Fibroblast of pulmonary artery (primary cell): ENCODE measurements at regions not wholly inside any gene's neighbourhood (a gene's known extent, or its start where the extent isn't known, plus 50 kb on each side); places are given as distances from the start of the nearest gene placed in this dataset.

Source experiments
- DNase-seq: peaks from one replicate; pipeline ENCODE4 v3.0.0-alpha.2; 2010; ENCODE audit warnings: low read depth
- H3K4me3 ChIP-seq: replicated peaks from 2 replicates; pipeline ENCODE4 v1.5.1; 2011; ENCODE audit warnings: low read depth, mild to moderate bottlenecking, control low read depth, low read length, moderate library complexity
- TF ChIP-seq, protein P1 (sequence below): IDR thresholded peaks from 2 replicates; pipeline ENCODE4 v1.5.1; 2011; ENCODE audit warnings: mild to moderate bottlenecking, control low read depth, low read length, inconsistent platforms; ENCODE audit errors: missing control alignments

DNA sequence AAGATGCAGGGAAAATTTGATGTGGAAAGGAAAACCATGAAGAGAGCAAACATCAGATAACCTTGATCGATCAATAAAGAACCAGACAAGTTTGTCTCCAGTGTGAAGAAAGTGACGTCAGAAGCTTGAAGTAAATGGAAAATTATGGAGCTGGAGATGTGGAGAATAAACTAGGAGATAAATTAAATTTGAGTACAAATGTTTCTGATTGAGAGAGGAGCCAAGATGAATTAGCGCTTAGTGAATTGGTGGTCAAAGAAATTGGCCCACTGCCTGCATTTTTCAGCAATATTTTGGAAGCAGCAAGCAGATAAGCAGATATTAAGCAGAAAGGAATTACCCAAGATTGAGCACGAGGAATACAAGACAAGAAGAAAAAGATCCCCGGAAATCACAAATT is 567.3 kb upstream of the ZNF385D start:
- TF ChIP-seq, protein P1, sequence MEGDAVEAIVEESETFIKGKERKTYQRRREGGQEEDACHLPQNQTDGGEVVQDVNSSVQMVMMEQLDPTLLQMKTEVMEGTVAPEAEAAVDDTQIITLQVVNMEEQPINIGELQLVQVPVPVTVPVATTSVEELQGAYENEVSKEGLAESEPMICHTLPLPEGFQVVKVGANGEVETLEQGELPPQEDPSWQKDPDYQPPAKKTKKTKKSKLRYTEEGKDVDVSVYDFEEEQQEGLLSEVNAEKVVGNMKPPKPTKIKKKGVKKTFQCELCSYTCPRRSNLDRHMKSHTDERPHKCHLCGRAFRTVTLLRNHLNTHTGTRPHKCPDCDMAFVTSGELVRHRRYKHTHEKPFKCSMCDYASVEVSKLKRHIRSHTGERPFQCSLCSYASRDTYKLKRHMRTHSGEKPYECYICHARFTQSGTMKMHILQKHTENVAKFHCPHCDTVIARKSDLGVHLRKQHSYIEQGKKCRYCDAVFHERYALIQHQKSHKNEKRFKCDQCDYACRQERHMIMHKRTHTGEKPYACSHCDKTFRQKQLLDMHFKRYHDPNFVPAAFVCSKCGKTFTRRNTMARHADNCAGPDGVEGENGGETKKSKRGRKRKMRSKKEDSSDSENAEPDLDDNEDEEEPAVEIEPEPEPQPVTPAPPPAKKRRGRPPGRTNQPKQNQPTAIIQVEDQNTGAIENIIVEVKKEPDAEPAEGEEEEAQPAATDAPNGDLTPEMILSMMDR: no peak
- no peak overlapping the region for H3K4me3 ChIP-seq
- peak; percentile 6 for DNase-seq

DNA sequence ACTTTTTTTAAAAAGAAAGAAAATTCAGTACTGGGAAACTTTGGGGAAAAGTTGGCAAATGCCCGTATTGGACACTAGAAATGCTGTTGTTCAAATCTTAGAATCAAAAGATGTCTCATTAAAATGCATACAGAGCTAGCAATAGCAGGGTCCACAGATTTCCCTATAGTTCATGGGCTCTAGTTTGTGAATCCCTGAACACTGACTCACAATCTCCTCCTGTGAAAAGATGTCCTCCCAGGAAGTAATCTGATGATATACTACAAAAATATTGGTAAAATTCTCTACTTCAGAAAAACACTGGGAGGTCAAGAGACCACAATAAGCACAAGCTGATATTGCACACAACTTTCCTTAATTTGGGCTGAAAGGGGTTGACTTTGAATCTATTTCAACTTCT is 568.4 kb upstream of the ZNF385D start:
- TF ChIP-seq, protein P1: no peak
- no peak overlapping the region for H3K4me3 ChIP-seq
- DNase-seq: peak; percentile 18

DNA sequence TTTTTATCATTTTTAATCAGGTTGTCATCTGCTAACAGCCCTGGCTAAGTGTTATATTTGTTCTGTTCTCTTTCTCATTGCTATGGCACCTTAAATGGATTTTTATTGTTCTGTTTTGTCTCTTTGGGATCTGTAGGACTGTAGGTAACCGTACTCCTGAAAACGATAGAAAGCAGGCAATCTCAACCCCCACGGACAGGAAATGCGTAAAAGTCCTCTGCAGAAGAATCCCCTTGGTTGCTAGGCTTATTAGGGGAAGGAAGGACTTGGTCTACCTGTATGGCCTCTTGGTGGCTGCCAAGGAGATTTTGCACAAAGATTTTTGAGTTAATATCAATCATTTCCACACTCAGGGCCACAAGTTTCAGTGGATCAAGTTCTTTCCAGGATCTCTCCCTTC is 571.9 kb upstream of the ZNF385D start:
- H3K4me3 ChIP-seq: no peak overlapping the region
- no peak for DNase-seq
- TF ChIP-seq, protein P1: no peak

DNA sequence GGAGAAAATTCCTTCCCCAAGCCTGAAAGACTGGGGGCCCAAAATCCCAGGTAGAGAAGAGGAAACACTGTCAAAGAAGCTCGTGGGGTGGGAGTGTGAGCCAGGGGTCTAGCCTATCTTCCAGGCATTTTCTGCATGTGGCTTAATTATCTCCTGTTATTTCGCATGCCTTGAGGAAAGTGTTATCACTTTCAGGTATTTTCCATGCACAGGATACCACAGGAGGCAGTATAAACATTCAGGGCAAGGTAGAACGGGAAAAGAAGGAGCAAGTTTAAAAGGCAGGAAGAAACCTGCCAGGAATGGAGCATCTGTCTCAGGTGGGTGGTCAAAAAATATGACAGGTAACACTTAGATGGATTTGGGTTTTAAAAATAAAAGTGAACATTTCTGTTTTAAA is 575.3 kb upstream of the ZNF385D start:
- TF ChIP-seq, protein P1: no peak
- DNase-seq: no peak
- H3K4me3 ChIP-seq: no peak overlapping the region

DNA sequence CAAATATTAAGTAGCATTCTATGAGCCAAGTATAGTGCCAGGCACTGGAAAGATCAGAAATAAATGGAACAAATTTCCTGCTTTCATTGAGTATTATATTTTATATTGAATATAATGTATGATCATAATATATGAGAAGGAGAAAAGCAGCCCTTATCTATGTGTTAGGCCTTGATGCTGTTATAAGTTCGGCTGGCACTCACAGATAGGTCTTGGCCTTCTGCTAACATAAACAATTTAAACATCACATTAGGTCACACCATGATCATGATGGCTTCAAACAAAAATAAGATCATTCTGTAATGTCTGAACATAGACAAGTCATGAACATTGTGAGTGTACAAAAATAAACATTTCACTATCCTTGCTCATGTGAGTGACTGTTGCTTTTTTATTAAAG is 584.0 kb upstream of the ZNF385D start:
- no peak for DNase-seq
- TF ChIP-seq, protein P1: no peak
- H3K4me3 ChIP-seq: no peak overlapping the region

DNA sequence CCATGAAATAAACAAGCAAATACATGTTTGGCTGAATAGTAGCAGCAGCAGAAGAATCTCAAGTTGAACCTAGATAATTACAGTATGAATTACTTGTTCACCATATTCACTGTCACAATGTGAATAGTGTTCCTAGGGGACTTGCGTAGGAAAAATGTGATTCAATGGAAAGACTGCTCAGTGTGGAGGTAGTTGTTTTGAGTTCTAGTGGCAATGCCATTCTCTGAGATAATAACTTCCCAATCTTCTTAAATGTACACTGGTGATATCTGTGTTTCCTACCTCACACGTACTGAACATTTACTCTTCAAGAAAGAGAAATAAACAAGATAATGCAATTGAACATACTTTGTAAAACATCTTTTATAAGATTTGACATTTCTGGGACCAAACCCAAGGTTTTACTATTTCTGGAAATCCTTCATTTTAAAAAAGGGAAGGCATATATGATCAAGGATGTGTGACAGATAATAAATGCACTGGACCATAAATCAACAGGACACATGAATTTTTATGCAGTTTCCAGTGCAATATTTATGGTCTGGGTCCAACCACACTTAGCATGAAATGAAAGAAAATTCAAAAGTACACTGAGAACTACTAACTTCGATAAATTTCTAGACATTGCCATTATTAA is 598.3 kb upstream of the ZNF385D start:
- no peak overlapping the region for H3K4me3 ChIP-seq
- no peak for DNase-seq
- TF ChIP-seq, protein P1: no peak

DNA sequence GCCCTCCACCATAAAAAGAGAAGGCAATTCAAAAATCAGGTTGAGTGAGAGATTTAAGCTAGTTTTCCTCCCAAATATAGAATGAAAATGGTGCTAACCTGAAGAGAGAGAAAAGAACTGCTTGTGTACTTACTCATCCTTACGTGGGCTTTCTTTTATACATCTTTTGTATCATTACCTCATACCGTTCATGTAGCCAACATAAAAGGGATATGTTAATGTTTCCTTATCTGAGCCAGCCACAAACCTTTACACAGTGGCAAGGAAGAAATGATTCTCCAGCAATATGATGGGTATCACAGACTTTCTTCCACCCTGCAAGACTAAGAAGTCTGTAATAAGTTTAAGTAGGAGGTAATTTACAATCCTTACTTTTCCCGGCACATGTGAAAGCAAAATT is 600.8 kb upstream of the ZNF385D start:
- DNase-seq: no peak
- TF ChIP-seq, protein P1: no peak
- H3K4me3 ChIP-seq: no peak overlapping the region
